ENCODE measurements at regions not wholly inside any gene's neighbourhood (a gene's known extent, or its start where the extent isn't known, plus 50 kb on each side); places are given as distances from the start of the nearest gene placed in this dataset.

DNA sequence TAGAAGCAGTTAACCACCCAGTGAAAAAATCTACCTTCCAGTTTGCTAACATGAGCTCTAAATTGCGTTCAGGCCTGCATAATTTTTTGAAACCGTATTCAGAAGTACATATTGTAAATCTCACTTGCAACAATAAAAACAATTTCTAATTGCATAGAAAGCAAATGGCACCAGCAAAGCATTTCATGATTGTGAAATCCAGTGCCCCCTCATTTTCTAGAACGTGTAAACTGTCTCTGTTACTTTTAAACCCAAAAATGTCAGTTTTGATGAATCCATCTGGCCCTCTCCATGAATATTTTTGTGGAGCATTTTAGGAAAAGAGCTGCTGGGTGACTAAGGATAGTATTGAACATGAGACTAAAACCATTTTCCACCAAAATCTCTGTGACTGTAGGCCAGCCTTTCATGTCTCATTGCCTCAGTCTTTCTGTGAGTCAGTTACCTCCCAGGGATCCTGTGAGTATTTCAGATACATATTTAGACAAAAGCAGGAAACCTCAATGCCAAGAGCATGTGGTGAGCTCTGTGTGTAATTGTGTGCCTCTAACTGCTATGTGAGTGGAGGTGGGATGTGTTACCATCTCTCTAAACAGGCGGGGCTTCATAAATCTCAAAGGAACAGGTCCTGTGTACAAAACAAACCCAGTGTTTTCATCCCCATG lies 477.8 kb upstream of the DCC start:
- Histone ChIP-seq H3K4me1 (no peaks in the 10 kb centered on the region), H3K27me3 (no peaks in the 10 kb centered on the region), H3K27ac (no peak overlapping the region), H3K9me3 (no peaks in the 10 kb centered on the region), H3K4me3 (no peak overlapping the region), H3K36me3 (no peaks in the 10 kb centered on the region)
- no peak for DNase-seq (ENCODE audit: low spot score in 2 of 2)
- intact Hi-C loops (cut with DNase I): no loop called here
- no peak for TF ChIP-seq CTCF (IDR thresholded peaks at IDR 0.05)

DNA sequence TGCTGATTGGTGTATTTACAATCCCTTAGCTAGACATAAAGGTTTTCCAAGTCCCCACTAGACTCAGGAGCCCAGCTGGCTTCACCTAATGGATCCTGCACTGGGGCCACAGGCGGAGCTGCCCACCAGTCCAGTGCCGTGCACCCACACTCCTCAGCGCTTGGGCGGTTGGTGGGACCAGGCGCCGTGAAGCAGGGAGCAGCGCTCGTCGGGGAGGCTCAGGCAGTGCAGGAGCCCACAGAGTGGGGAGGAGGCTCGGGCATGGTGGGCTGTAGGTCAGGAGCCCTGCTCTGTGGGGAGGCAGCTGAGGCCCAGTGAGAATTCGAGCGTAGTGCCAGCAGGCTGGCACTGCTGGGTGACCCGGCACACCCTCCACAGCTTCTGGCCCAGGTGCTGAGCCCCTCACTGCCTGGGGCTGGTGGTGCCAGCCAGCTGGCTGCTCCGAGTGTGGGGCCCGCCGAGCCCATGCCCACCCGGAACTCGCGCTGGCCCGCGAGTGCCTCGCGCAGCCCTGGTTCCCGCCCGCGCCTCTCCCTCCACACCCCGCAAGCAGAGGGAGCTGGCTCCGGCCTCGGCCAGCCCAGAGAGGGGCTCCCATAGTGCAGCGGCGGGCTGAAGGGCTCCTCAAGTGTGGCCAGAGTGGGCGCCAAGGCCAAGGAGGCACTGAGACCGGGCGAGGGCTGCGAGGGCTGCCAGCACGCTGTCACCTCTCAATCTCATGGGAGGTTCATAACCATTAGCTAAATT lies 475.6 kb upstream of the DCC start:
- no peak for DNase-seq (ENCODE audit: low spot score in 2 of 2)
- Histone ChIP-seq H3K4me3 (no peak overlapping the region), H3K9me3 (no peaks in the 10 kb centered on the region), H3K27ac (no peak overlapping the region), H3K27me3 (no peaks in the 10 kb centered on the region), H3K36me3 (no peaks in the 10 kb centered on the region), H3K4me1 (no peaks in the 10 kb centered on the region)
- intact Hi-C loops (cut with DNase I): no loop called here
- no peak for TF ChIP-seq CTCF (IDR thresholded peaks at IDR 0.05)

GRCh38 chr18:51865538-51865937 lies 474.5 kb upstream of the DCC start:
- no peaks in the 10 kb centered on the region for H3K4me1 ChIP-seq
- no peaks in the 10 kb centered on the region for H3K9me3 ChIP-seq
- no peaks in the 10 kb centered on the region for H3K27me3 ChIP-seq
- H3K27ac ChIP-seq: no peak overlapping the region
- TF ChIP-seq CTCF (IDR thresholded peaks at IDR 0.05): no peak
- intact Hi-C loops (cut with DNase I): no loop called here
- DNase-seq (ENCODE audit: low spot score in 2 of 2): no peak
- H3K36me3 ChIP-seq: no peaks in the 10 kb centered on the region
- H3K4me3 ChIP-seq: no peak overlapping the region

GRCh38 chr18:51867767-51868166 lies 472.2 kb upstream of the DCC start:
- no peaks in the 10 kb centered on the region for H3K4me1 ChIP-seq
- H3K4me3 ChIP-seq: no peak overlapping the region
- no peak overlapping the region for H3K27ac ChIP-seq
- no peak for DNase-seq (ENCODE audit: low spot score in 2 of 2)
- H3K36me3 ChIP-seq: no peaks in the 10 kb centered on the region
- intact Hi-C loops (cut with DNase I): no loop called here
- no peaks in the 10 kb centered on the region for H3K27me3 ChIP-seq
- TF ChIP-seq CTCF (IDR thresholded peaks at IDR 0.05): no peak
- H3K9me3 ChIP-seq: no peaks in the 10 kb centered on the region

- Histone ChIP-seq H3K9me3 (no peaks in the 10 kb centered on the region), H3K27ac (no peak overlapping the region), H3K27me3 (no peaks in the 10 kb centered on the region), H3K4me1 (no peaks in the 10 kb centered on the region), H3K4me3 (no peak overlapping the region), H3K36me3 (no peaks in the 10 kb centered on the region)
- intact Hi-C loops (cut with DNase I): no loop called here
- no peak for TF ChIP-seq CTCF (IDR thresholded peaks at IDR 0.05)
- no peak for DNase-seq (ENCODE audit: low spot score in 2 of 2)
These were observed 461.3 kb upstream of the DCC start for GRCh38 chr18:51878724-51879123.

Measured in ascending aorta (tissue), 2 donors.